Right cardiac atrium (tissue), 5 donors: ENCODE measurements at regions not wholly inside any gene's neighbourhood (a gene's known extent, or its start where the extent isn't known, plus 50 kb on each side); places are given as distances from the start of the nearest gene placed in this dataset.
"Not testable (repeated sequence)": the region's sequence is repeated elsewhere in the genome, so short reads cannot be mapped to it uniquely, and the experiment has no call there.

Experiments
- ATAC-seq, 2 donors: fragments of 200-7000 bp; cut with Tn5 transposase; one replicate each; pipeline versions ENCODE4 v1.8.0 to v1.9.1; 2020; ENCODE audit warnings: moderate library complexity in 2 of 2, mild to moderate bottlenecking in 1 of 2
- DNase-seq, 3 donors: peaks; one replicate each; pipeline ENCODE4 v3.0.0-alpha.2; 2020
- H3K27ac ChIP-seq: one replicate; pipeline ENCODE4 v1.5.1; 2013; ENCODE audit warnings: mild to moderate bottlenecking, low read length, control low read depth, moderate library complexity
- H3K27me3 ChIP-seq: one replicate; pipeline ENCODE4 v1.6.1; 2013; ENCODE audit not compliant: control insufficient read depth, insufficient read depth
- H3K4me1 ChIP-seq: one replicate; pipeline ENCODE4 v1.6.1; 2013; ENCODE audit warnings: low read length; ENCODE audit not compliant: control insufficient read depth, insufficient read depth
- H3K4me3 ChIP-seq: one replicate; pipeline ENCODE4 v1.5.1; 2013; ENCODE audit warnings: low read length, control low read depth
- H3K9me3 ChIP-seq: one replicate; pipeline ENCODE4 v1.6.1; 2013; ENCODE audit warnings: low read length; ENCODE audit not compliant: control insufficient read depth
- WGBS: extraction: QIAGEN DNeasy Blood & Tissue Kit; methylation state at CpG from one replicate; pipeline ENCODE4 v1.1.7; 2013; 5-methylcytosine and 5-hydroxymethylcytosine counted together
- intact Hi-C, 4 donors: fragments of 100-400 bp; cut with DNase I; formaldehyde crosslinking; loops; one replicate each; pipeline versions ENCODE4 v1.11.0 to v1.14.0; 2022 to 2023
- donor health status: healthy with polysubstance abuse.
- donor health status: DM: no; HTN: yes; CAD: no.
- donor health status: DM: no; HTN: no; CAD: no.
- donor health status: DM: no; HTN: yes; CAD: no; lungs with severe emphysema.
- donor health status: DM: yes; HTN: yes; CAD: no.

- H3K27me3 ChIP-seq, result no peaks in the 10 kb centered on the region
These were observed 155.7 kb upstream of the HEY2 start for GRCh38 chr6:125593746-125594145.

GRCh38 chr6:125596020-125596419 is 153.4 kb upstream of the HEY2 start:
- H3K4me1 ChIP-seq, result no peaks in the 10 kb centered on the region
- intact Hi-C loops, result no loop called here
- H3K27ac ChIP-seq, result no peak overlapping the region
- no peak for ATAC-seq
- H3K27me3 ChIP-seq, result no peaks in the 10 kb centered on the region
- H3K4me3 ChIP-seq, result no peak overlapping the region
- no peak for DNase-seq
- WGBS, result 91% methylated on average over 3 of the region's 3 CpGs
- no peaks in the 10 kb centered on the region for H3K9me3 ChIP-seq

More at GRCh38 chr6:125593746-125594145, 155.7 kb upstream of the HEY2 start:
- DNase-seq, result no peak
- Histone ChIP-seq H3K27ac (no peak overlapping the region), H3K9me3 (no peaks in the 10 kb centered on the region), H3K4me3 (no peak overlapping the region), H3K4me1 (no peaks in the 10 kb centered on the region)
- no peak for ATAC-seq
- intact Hi-C loops, result no loop called here

DNA sequence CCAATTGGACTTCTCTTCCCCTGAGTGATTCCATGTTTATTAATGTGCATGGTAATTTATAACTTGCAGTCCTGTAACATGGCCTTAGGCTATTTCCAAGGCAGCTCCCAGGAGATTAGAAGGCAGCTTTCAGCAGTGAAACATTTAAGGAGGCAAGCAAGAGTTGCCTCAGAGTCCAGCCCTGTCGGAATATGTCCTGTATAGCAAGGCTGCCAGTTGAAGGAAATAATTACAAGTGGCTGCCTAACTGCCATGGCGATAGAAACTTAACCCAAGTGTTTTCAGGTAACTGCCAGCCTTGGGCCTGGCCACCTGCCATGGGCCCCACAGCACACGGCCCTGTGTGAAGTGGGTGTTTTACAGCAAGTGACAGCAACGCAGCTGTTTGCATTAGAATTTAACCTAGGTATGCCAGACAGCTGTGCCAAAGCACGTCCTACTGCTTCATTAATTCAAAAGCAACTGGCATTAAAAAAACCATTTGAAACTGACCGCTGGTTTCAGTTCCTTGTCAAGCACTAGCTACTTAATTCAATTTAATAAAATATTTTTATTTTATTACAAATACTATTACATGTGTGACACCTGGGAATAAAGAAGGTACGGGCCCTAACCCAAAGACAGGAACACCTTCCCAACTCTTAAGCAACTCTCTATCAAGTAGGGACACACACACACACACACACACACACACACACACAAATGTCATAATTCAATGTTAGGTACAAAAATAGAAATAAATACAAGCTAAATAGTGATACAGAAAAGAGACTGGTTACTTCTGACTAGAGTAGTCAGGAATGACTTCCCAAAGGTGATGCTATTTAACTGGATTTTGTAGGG is 151.8 kb upstream of the HEY2 start:
- H3K9me3 ChIP-seq, result no peaks in the 10 kb centered on the region
- WGBS, result 63% methylated on average over 7 of the region's 7 CpGs
- ATAC-seq (peak in 1 of 2 donors; percentile 70), DNase-seq (peak in 2 of 3 donors; percentile 54 to 57)
- intact Hi-C loops, result no loop called here
- no peak overlapping the region for H3K27ac ChIP-seq
- no peaks in the 10 kb centered on the region for H3K4me1 ChIP-seq
- no peaks in the 10 kb centered on the region for H3K27me3 ChIP-seq
- H3K4me3 ChIP-seq, result no peak overlapping the region

- Histone ChIP-seq H3K4me3 (no peak overlapping the region), H3K4me1 (no peaks in the 10 kb centered on the region), H3K9me3 (no peaks in the 10 kb centered on the region), H3K27ac (no peak overlapping the region), H3K27me3 (no peaks in the 10 kb centered on the region)
- intact Hi-C loops, result no loop called here
- DNase-seq (peak; percentile 60 to 67 (median 63)), ATAC-seq (peak; percentile 60 to 71)
- WGBS, result 70% methylated on average over 5 of the region's 5 CpGs
These were observed 151.0 kb upstream of the HEY2 start for GRCh38 chr6:125598422-125598821.

- intact Hi-C loops, result no loop called here
- DNase-seq, result no peak
- no peaks in the 10 kb centered on the region for H3K4me1 ChIP-seq
- no peak overlapping the region for H3K4me3 ChIP-seq
- no peaks in the 10 kb centered on the region for H3K9me3 ChIP-seq
- WGBS, result 81% methylated on average over 1 of the region's 1 CpG
- ATAC-seq, result no peak
- H3K27ac ChIP-seq, result no peak overlapping the region
- H3K27me3 ChIP-seq, result no peaks in the 10 kb centered on the region
These were observed 145.2 kb upstream of the HEY2 start for GRCh38 chr6:125604257-125604656.

DNA sequence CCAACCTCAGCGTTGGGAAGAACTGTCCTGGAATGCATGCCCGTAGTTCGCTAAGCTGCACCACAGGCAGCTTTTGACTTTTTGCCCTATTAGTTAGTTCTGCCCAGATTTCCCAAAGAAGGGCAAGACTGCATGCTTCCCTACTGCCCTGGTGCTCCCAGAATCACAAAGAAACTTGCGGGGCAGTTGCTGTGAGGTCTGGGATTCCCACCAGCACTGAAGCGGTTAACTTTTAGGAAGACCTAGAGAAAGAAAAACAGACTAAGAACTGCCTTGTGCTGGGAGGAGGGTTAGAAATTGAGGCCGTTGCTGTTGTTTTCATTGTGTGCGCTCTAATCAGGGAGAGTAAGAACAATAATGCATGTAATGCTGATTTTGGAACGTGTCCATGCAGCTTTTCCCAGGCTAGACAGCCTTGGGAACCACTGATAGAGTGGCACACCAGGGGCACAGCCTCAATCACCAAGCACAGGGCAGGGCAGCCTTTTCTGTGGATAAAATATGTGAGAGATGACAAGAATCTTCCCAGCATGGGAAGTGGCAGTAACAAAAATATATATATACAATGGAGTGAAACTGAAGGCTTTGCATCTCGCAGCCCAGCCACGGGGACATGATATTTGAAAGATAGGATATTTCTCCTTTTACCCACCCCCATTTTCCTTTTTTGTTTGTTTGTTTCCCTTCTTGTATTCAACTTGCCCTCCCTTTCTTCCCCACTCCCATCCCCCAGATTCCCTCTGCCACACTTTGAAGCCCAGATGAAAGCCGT is 137.7 kb upstream of the HEY2 start:
- DNase-seq (peak; percentile 15 to 51 (median 41)), ATAC-seq (peak; percentile 89 to 93)
- WGBS, result 18% methylated on average over 11 of the region's 11 CpGs
- Histone ChIP-seq H3K4me3 (peak overlapping the region; percentile 16), H3K4me1 (peaks cover 2% of the 10 kb centered on the region), H3K27me3 (no peaks in the 10 kb centered on the region), H3K27ac (no peak overlapping the region), H3K9me3 (no peaks in the 10 kb centered on the region)
- intact Hi-C loops, result no loop called here

- H3K9me3 ChIP-seq, result no peaks in the 10 kb centered on the region
- H3K27ac ChIP-seq, result no peak overlapping the region
- H3K4me3 ChIP-seq, result no peak overlapping the region
- H3K27me3 ChIP-seq, result no peaks in the 10 kb centered on the region
- peaks cover 2% of the 10 kb centered on the region for H3K4me1 ChIP-seq
- intact Hi-C loops, result no loop called here
- 28% methylated on average over 3 of the region's 3 CpGs for WGBS
- DNase-seq (no peak), ATAC-seq (no peak)
These were observed 137.0 kb upstream of the HEY2 start for GRCh38 chr6:125612345-125612846.

- Histone ChIP-seq H3K27ac (no peak overlapping the region), H3K9me3 (no peaks in the 10 kb centered on the region), H3K4me3 (no peak overlapping the region), H3K27me3 (no peaks in the 10 kb centered on the region), H3K4me1 (no peaks in the 10 kb centered on the region)
- WGBS, result 48% methylated on average over 1 of the region's 1 CpG
- intact Hi-C loops, result no loop called here
- ATAC-seq (no peak), DNase-seq (no peak)
These were observed 130.8 kb upstream of the HEY2 start for GRCh38 chr6:125618629-125619028.

- no peak for ATAC-seq
- intact Hi-C loops, result no loop called here
- no peak for DNase-seq
These were observed 126.3 kb upstream of the HEY2 start for GRCh38 chr6:125623085-125623484.

DNA sequence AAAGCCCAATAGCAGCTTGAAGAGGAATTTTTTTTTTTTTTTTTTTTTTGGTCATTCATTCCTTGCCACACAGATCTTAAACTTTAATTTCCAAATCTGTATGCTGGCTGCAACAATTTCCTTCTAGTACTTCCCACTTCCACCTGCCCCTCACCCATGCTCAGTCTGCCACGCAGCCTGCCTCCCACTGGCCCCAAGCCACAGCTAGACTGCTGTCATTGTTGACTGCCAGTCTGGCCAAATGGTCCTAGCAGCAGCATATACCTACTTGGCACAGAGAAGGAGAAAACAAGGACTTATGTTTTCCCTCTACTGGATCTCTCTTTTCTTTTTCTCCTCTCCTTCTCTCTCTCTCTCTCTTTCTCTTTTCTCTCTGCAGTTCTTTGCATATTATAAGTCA is 118.3 kb upstream of the HEY2 start:
- no peak for DNase-seq
- 63% methylated on average over 1 of the region's 1 CpG for WGBS
- no peak overlapping the region for H3K4me3 ChIP-seq
- no peak overlapping the region for H3K27ac ChIP-seq
- ATAC-seq, result no peak
- H3K4me1 ChIP-seq, result no peaks in the 10 kb centered on the region
- intact Hi-C loops, result no loop called here
- H3K9me3 ChIP-seq, result no peaks in the 10 kb centered on the region
- no peaks in the 10 kb centered on the region for H3K27me3 ChIP-seq

More at GRCh38 chr6:125623085-125623484, 126.3 kb upstream of the HEY2 start:
- H3K9me3 ChIP-seq, result no peaks in the 10 kb centered on the region
- no peaks in the 10 kb centered on the region for H3K27me3 ChIP-seq
- no peak overlapping the region for H3K27ac ChIP-seq
- no peaks in the 10 kb centered on the region for H3K4me1 ChIP-seq
- no peak overlapping the region for H3K4me3 ChIP-seq

DNA sequence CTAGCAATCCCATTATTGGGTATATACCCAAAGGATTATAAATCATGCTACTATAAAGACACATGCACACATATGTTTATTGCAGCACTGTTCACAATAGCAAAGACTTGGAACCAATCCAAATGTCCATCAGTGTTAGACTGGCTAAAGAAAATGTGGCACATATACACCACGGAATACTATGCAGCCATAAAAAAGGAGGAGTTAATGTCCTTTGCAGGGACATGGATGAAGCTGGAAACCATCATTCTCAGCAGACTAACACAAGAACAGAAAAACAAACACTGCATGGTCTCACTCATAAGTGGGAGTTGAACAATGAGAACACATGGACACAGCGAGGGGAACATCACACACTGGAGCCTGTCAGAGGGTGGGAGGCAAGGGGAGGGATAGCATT is 113.4 kb upstream of the HEY2 start:
- not testable (repeated sequence) for ATAC-seq

More for the DNA sequence above, 113.4 kb upstream of the HEY2 start:
- H3K27me3 ChIP-seq, H3K4me3 ChIP-seq, intact Hi-C loops, H3K27ac ChIP-seq, DNase-seq, H3K9me3 ChIP-seq, H3K4me1 ChIP-seq: not testable (repeated sequence)
- 95% methylated on average over 2 of the region's 2 CpGs for WGBS
